GM12878 (cell line): ENCODE measurements at regions not wholly inside any gene's neighbourhood (a gene's known extent, or its start where the extent isn't known, plus 50 kb on each side); places are given as distances from the start of the nearest gene placed in this dataset.

Experiments
- BACH1 ChIP-seq: fragments of 450-650 bp; IDR thresholded peaks from 2 replicates; pipeline ENCODE4 v1.6.1; 2017; ENCODE audit warnings: mild to moderate bottlenecking, borderline replicate concordance
- CEBPB ChIP-seq, 2 experiments: fragments of 150-350 bp in 1 of 2; IDR thresholded peaks; 2 replicates each; pipeline ENCODE4 v1.6.1; 2012 to 2014; ENCODE audit warnings: low read depth in 2 of 2, low read length in 2 of 2, borderline replicate concordance in 1 of 2, inconsistent platforms in 1 of 2
- CHD4 ChIP-seq: fragments of 200-600 bp; sonication (generic); IDR thresholded peaks from 2 replicates; pipeline ENCODE4 v1.6.1; 2016; ENCODE audit warnings: mild to moderate bottlenecking
- CTCF ChIP-seq, 3 experiments: IDR thresholded peaks in 2 of 3; conservative IDR thresholded peaks in 1 of 3; 2 replicates each; pipeline ENCODE4 v1.5.1; 2011; ENCODE audit warnings: low read depth in 3 of 3, low read length in 3 of 3, mild to moderate bottlenecking in 3 of 3, control low read depth in 2 of 3, moderate library complexity in 2 of 3, inconsistent platforms in 1 of 3, mixed read lengths in 1 of 3; ENCODE audit not compliant: control insufficient read depth in 2 of 3, insufficient read depth in 1 of 3; ENCODE audit errors: extremely low read depth in 1 of 3
- EZH2 ChIP-seq: IDR thresholded peaks from 2 replicates; pipeline ENCODE4 v1.6.1; 2012; ENCODE audit warnings: low read depth, mild to moderate bottlenecking, control low read depth, inconsistent platforms, low read length, borderline replicate concordance; ENCODE audit not compliant: control insufficient read depth
- MYC ChIP-seq: IDR thresholded peaks from 2 replicates; pipeline ENCODE4 v1.6.1; 2011; ENCODE audit warnings: mild to moderate bottlenecking, low read length, moderate library complexity, inconsistent platforms; ENCODE audit not compliant: insufficient read depth, insufficient replicate concordance, insufficient read length, severe bottlenecking
- POLR2AphosphoS5 ChIP-seq: IDR thresholded peaks from 2 replicates; pipeline ENCODE4 v1.6.1; 2011; ENCODE audit warnings: mild to moderate bottlenecking, low read length, inconsistent platforms
- SIX5 ChIP-seq: IDR thresholded peaks from 2 replicates; pipeline ENCODE4 v1.6.1; 2011; ENCODE audit warnings: mild to moderate bottlenecking, low read depth, low read length, moderate library complexity; ENCODE audit not compliant: severe bottlenecking
- SPI1 ChIP-seq: IDR thresholded peaks from 2 replicates; pipeline ENCODE4 v1.6.1; 2011; ENCODE audit warnings: low read depth, mild to moderate bottlenecking, low read length, moderate library complexity, borderline replicate concordance; ENCODE audit not compliant: insufficient read depth
- SREBF1 ChIP-seq: IDR thresholded peaks from 2 replicates; pipeline ENCODE4 v1.6.1; 2012; ENCODE audit warnings: mild to moderate bottlenecking, low read length
- TAF1 ChIP-seq: IDR thresholded peaks from 2 replicates; pipeline ENCODE4 v1.6.1; 2011; ENCODE audit warnings: mild to moderate bottlenecking, low read depth, low read length, borderline replicate concordance
- ZNF384 ChIP-seq: IDR thresholded peaks from 2 replicates; pipeline ENCODE4 v1.6.1; 2012; ENCODE audit warnings: low read depth, mild to moderate bottlenecking, low read length, improper control_type of control experiment, borderline replicate concordance

GRCh38 chr12:25866586-25867378 is 91.7 kb upstream of the RASSF8 start:
- TF ChIP-seq SPI1 = no peak
- no peak for TF ChIP-seq SIX5
- TF ChIP-seq TAF1 = no peak
- TF ChIP-seq ZNF384 = no peak
- no peak for TF ChIP-seq MYC
- no peak for TF ChIP-seq EZH2
- TF ChIP-seq CTCF (IDR thresholded peaks at IDR 0.05 in 2 of 3, conservative IDR thresholded peaks at IDR 0.05 in 1 of 3; ENCODE audit: control insufficient read depth in 2 of 3, extremely low read depth in 1 of 3, insufficient read depth in 1 of 3, low read depth in 3 of 3, low read length in 3 of 3) = no peak
- TF ChIP-seq POLR2AphosphoS5 = no peak
- TF ChIP-seq BACH1 = no peak
- TF ChIP-seq CEBPB (IDR thresholded peaks at IDR 0.05; ENCODE audit: borderline replicate concordance in 1 of 2, low read depth in 2 of 2, low read length in 2 of 2) = no peak
- TF ChIP-seq CHD4 = no peak
- TF ChIP-seq SREBF1 = no peak
